ENCODE measurements at regions not wholly inside any gene's neighbourhood (a gene's known extent, or its start where the extent isn't known, plus 50 kb on each side); places are given as distances from the start of the nearest gene placed in this dataset.

GRCh38 chr14:53516261-53516774 lies 363.2 kb upstream of the DDHD1 start:
- no peak for DNase-seq
- no peaks in the 10 kb centered on the region for H3K36me3 ChIP-seq (ENCODE audit: low read depth)
- TF ChIP-seq, protein P1, sequence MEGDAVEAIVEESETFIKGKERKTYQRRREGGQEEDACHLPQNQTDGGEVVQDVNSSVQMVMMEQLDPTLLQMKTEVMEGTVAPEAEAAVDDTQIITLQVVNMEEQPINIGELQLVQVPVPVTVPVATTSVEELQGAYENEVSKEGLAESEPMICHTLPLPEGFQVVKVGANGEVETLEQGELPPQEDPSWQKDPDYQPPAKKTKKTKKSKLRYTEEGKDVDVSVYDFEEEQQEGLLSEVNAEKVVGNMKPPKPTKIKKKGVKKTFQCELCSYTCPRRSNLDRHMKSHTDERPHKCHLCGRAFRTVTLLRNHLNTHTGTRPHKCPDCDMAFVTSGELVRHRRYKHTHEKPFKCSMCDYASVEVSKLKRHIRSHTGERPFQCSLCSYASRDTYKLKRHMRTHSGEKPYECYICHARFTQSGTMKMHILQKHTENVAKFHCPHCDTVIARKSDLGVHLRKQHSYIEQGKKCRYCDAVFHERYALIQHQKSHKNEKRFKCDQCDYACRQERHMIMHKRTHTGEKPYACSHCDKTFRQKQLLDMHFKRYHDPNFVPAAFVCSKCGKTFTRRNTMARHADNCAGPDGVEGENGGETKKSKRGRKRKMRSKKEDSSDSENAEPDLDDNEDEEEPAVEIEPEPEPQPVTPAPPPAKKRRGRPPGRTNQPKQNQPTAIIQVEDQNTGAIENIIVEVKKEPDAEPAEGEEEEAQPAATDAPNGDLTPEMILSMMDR (IDR thresholded peaks at IDR 0.05): no peak
- intact Hi-C loops (cut with DNase I, micrococcal nuclease): no loop called here
- ATAC-seq: no peak
- no peaks in the 10 kb centered on the region for H3K9me3 ChIP-seq
- H3K4me1 ChIP-seq (ENCODE audit: low read depth): no peaks in the 10 kb centered on the region
- H3K4me3 ChIP-seq: no peak overlapping the region

GRCh38 chr14:53515276-53515675 lies 362.2 kb upstream of the DDHD1 start:
- intact Hi-C loops (cut with DNase I, micrococcal nuclease): no loop called here
- TF ChIP-seq, protein P1 (IDR thresholded peaks at IDR 0.05): no peak

GRCh38 chr14:53514197-53514596 lies 361.1 kb upstream of the DDHD1 start:
- TF ChIP-seq, protein P1 (IDR thresholded peaks at IDR 0.05): no peak

More at GRCh38 chr14:53515276-53515675, 362.2 kb upstream of the DDHD1 start:
- no peaks in the 10 kb centered on the region for H3K9me3 ChIP-seq
- ATAC-seq (no peak), DNase-seq (no peak)
- H3K4me1 ChIP-seq (ENCODE audit: low read depth): no peaks in the 10 kb centered on the region
- no peaks in the 10 kb centered on the region for H3K36me3 ChIP-seq (ENCODE audit: low read depth)
- H3K4me3 ChIP-seq: no peak overlapping the region

GRCh38 chr14:53510281-53510912 lies 357.3 kb upstream of the DDHD1 start:
- Histone ChIP-seq H3K4me1 (ENCODE audit: low read depth) (no peaks in the 10 kb centered on the region), H3K9me3 (no peaks in the 10 kb centered on the region), H3K36me3 (ENCODE audit: low read depth) (no peaks in the 10 kb centered on the region), H3K4me3 (no peak overlapping the region)
- intact Hi-C loops (cut with DNase I, micrococcal nuclease): no loop called here
- DNase-seq (no peak), ATAC-seq (no peak)
- TF ChIP-seq, protein P1 (IDR thresholded peaks at IDR 0.05): no peak

More at GRCh38 chr14:53514197-53514596, 361.1 kb upstream of the DDHD1 start:
- intact Hi-C loops (cut with DNase I, micrococcal nuclease): no loop called here
- Histone ChIP-seq H3K9me3 (no peaks in the 10 kb centered on the region), H3K4me1 (ENCODE audit: low read depth) (no peaks in the 10 kb centered on the region), H3K36me3 (ENCODE audit: low read depth) (no peaks in the 10 kb centered on the region), H3K4me3 (no peak overlapping the region)
- DNase-seq (no peak), ATAC-seq (no peak)

DNA sequence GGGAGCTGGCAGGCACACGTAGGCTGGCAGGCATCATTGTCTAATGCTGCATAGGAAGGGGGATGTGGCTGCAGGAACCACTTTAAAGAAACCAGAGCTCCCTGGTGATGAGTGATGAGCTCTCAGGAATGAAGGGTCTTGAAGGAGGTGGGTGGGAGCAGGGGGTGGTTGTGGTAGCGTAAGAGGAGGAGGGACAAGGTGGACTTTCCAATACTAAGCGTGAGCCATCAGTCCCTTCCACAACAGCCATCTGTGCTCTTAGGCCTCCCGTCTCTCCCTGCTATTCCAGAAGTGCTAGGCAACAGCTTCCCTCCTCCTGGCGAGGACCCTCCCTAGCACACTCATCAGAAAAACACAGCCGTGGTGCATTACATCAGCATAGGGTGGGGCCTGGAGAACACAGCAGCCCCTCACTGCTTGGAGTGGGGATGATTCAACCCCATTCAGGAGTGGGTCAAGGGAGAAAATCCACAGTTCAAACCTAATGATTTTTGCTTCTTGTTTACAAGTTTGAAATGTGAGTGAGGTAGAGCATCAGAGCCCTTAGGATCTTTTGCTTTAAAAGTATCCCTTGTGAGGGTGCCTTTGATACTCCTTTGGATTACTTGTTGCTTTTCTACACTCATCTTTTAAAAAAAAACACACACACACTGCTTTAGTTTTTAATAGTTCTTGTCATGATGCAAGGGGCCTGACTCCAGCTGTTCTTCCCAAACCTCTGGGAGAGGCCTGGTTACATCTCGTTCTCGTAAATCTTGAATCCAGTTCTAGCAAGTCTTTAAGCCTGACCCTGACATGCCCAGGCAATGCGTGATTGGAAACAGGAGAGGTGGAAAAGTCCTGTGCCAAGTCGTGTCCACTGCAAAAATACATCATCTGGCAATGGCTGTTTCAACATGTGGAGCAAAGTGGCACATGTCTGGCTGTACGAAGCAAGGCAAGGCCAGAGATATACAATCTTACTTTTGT lies 356.4 kb upstream of the DDHD1 start:
- Histone ChIP-seq H3K36me3 (ENCODE audit: low read depth) (no peaks in the 10 kb centered on the region), H3K4me1 (ENCODE audit: low read depth) (no peaks in the 10 kb centered on the region), H3K9me3 (peaks cover 2% of the 10 kb centered on the region), H3K4me3 (no peak overlapping the region)
- peak; percentile 69 for ATAC-seq
- TF ChIP-seq, protein P1 (IDR thresholded peaks at IDR 0.05): no peak
- intact Hi-C loops (cut with DNase I, micrococcal nuclease): no loop called here
- DNase-seq: peak in 2 of 3 donors; percentile 24 to 50

All from mucosa of descending colon (tissue), 3 donors.